SK-N-SH (cell line): ENCODE measurements at regions not wholly inside any gene's neighbourhood (a gene's known extent, or its start where the extent isn't known, plus 50 kb on each side); places are given as distances from the start of the nearest gene placed in this dataset.

Experiments
- CTCF ChIP-seq: fragments of 200-600 bp; sonication (generic); IDR thresholded peaks from 2 replicates; pipeline ENCODE4 v1.6.1; 2017; ENCODE audit warnings: antibody characterized with exemption, mild to moderate bottlenecking, moderate library complexity
- EP300 ChIP-seq, 2 experiments: IDR thresholded peaks; 2 replicates each; pipeline versions ENCODE4 v1.4.0 to v1.6.1; 2012; ENCODE audit warnings: borderline replicate concordance in 1 of 2, low read depth in 1 of 2, low read length in 1 of 2
- PBX3 ChIP-seq: IDR thresholded peaks from 2 replicates; pipeline ENCODE4; 2012
- RCOR1 ChIP-seq: fragments of 150-350 bp; IDR thresholded peaks from 2 replicates; pipeline ENCODE4 v1.6.1; 2017; ENCODE audit warnings: antibody characterized with exemption, low read length
- SIN3A ChIP-seq: IDR thresholded peaks from 2 replicates; pipeline ENCODE4 v1.6.1; 2012; ENCODE audit warnings: low read depth, mild to moderate bottlenecking, low read length, moderate library complexity, borderline replicate concordance
- SMC3 ChIP-seq: IDR thresholded peaks from 2 replicates; pipeline ENCODE4 v1.6.1; 2012; ENCODE audit warnings: low read depth, low read length, improper control_type of control experiment
- TAF1 ChIP-seq: IDR thresholded peaks from 2 replicates; pipeline ENCODE4 v1.6.1; 2012; ENCODE audit warnings: low read depth, mild to moderate bottlenecking, low read length, moderate library complexity, borderline replicate concordance
- USF2 ChIP-seq: fragments of 150-350 bp; IDR thresholded peaks from 2 replicates; pipeline ENCODE4 v1.6.1; 2017; ENCODE audit warnings: antibody characterized with exemption, low read length, low read depth, borderline replicate concordance

GRCh38 chr10:20993830-20994527 is 96.9 kb upstream of the NEBL start:
- TF ChIP-seq CTCF (no peak), SMC3 (no peak), SIN3A (no peak), EP300 (IDR thresholded peaks at IDR 0.05; ENCODE audit: borderline replicate concordance in 1 of 2, low read depth in 1 of 2, low read length in 1 of 2) (no peak), RCOR1 (no peak), USF2 (no peak), TAF1 (no peak), PBX3 (no peak)
